ENCODE measurements at regions not wholly inside any gene's neighbourhood (a gene's known extent, or its start where the extent isn't known, plus 50 kb on each side); places are given as distances from the start of the nearest gene placed in this dataset.
"Not testable (repeated sequence)": the region's sequence is repeated elsewhere in the genome, so short reads cannot be mapped to it uniquely, and the experiment has no call there.

GRCh38 chr5:1733369-1733768 lies 66.3 kb downstream of the MRPL36 start:
- no peak for TF ChIP-seq CTCF (IDR thresholded peaks at IDR 0.05)

GRCh38 chr5:1732945-1733344 lies 66.7 kb downstream of the MRPL36 start:
- Mint-ChIP-seq H3K4me1 (ENCODE audit: low read depth) (no peaks in the 10 kb centered on the region), H3K4me3 (ENCODE audit: unreplicated experiment) (no peak overlapping the region), H3K36me3 (ENCODE audit: low read depth) (no peaks in the 10 kb centered on the region), H3K9me3 (ENCODE audit: low read depth) (no peaks in the 10 kb centered on the region), H3K27ac (ENCODE audit: unreplicated experiment) (no peak overlapping the region), H3K27me3 (ENCODE audit: low read depth) (peaks cover 18% of the 10 kb centered on the region)
- TF ChIP-seq CTCF (IDR thresholded peaks at IDR 0.05) = no peak
- DNase-seq (ENCODE audit: low spot score) = no peak

More at GRCh38 chr5:1733369-1733768, 66.3 kb downstream of the MRPL36 start:
- no peak overlapping the region for H3K27ac Mint-ChIP-seq (ENCODE audit: unreplicated experiment)
- peak; percentile 83 for DNase-seq (ENCODE audit: low spot score)
- H3K4me1 Mint-ChIP-seq (ENCODE audit: low read depth) = no peaks in the 10 kb centered on the region
- peaks cover 18% of the 10 kb centered on the region for H3K27me3 Mint-ChIP-seq (ENCODE audit: low read depth)
- H3K9me3 Mint-ChIP-seq (ENCODE audit: low read depth) = peaks cover 2% of the 10 kb centered on the region
- H3K36me3 Mint-ChIP-seq (ENCODE audit: low read depth) = no peaks in the 10 kb centered on the region
- H3K4me3 Mint-ChIP-seq (ENCODE audit: unreplicated experiment) = no peak overlapping the region

- Mint-ChIP-seq H3K27ac (ENCODE audit: unreplicated experiment) (no peak overlapping the region), H3K36me3 (ENCODE audit: low read depth) (no peaks in the 10 kb centered on the region), H3K9me3 (ENCODE audit: low read depth) (no peaks in the 10 kb centered on the region), H3K27me3 (ENCODE audit: low read depth) (peaks cover 18% of the 10 kb centered on the region), H3K4me3 (ENCODE audit: unreplicated experiment) (no peak overlapping the region), H3K4me1 (ENCODE audit: low read depth) (no peaks in the 10 kb centered on the region)
- no peak for TF ChIP-seq CTCF (IDR thresholded peaks at IDR 0.05)
- no peak for DNase-seq (ENCODE audit: low spot score)
These were observed 67.2 kb downstream of the MRPL36 start for GRCh38 chr5:1732238-1732941.

GRCh38 chr5:1731855-1732237 lies 67.8 kb downstream of the MRPL36 start:
- H3K27ac Mint-ChIP-seq (ENCODE audit: unreplicated experiment); DNase-seq (ENCODE audit: low spot score); H3K9me3 Mint-ChIP-seq (ENCODE audit: low read depth); H3K4me3 Mint-ChIP-seq (ENCODE audit: unreplicated experiment); H3K4me1 Mint-ChIP-seq (ENCODE audit: low read depth); H3K36me3 Mint-ChIP-seq (ENCODE audit: low read depth): not testable (repeated sequence)
- H3K27me3 Mint-ChIP-seq (ENCODE audit: low read depth) = peaks cover 18% of the 10 kb centered on the region

GRCh38 chr5:1731091-1731639 lies 68.5 kb downstream of the MRPL36 start:
- Mint-ChIP-seq H3K9me3 (ENCODE audit: low read depth) (no peaks in the 10 kb centered on the region), H3K4me1 (ENCODE audit: low read depth) (no peaks in the 10 kb centered on the region), H3K36me3 (ENCODE audit: low read depth) (no peaks in the 10 kb centered on the region), H3K4me3 (ENCODE audit: unreplicated experiment) (no peak overlapping the region), H3K27ac (ENCODE audit: unreplicated experiment) (no peak overlapping the region), H3K27me3 (ENCODE audit: low read depth) (peaks cover 14% of the 10 kb centered on the region)
- TF ChIP-seq CTCF (IDR thresholded peaks at IDR 0.05) = no peak
- DNase-seq (ENCODE audit: low spot score) = no peak

GRCh38 chr5:1730487-1730847 lies 69.2 kb downstream of the MRPL36 start:
- Mint-ChIP-seq H3K4me3 (ENCODE audit: unreplicated experiment) (no peak overlapping the region), H3K9me3 (ENCODE audit: low read depth) (no peaks in the 10 kb centered on the region), H3K4me1 (ENCODE audit: low read depth) (no peaks in the 10 kb centered on the region), H3K27ac (ENCODE audit: unreplicated experiment) (no peak overlapping the region), H3K27me3 (ENCODE audit: low read depth) (peaks cover 10% of the 10 kb centered on the region), H3K36me3 (ENCODE audit: low read depth) (no peaks in the 10 kb centered on the region)
- TF ChIP-seq CTCF (IDR thresholded peaks at IDR 0.05) = no peak
- no peak for DNase-seq (ENCODE audit: low spot score)

Data from chondrocyte (in vitro differentiated cells).